Stimulated activated CD4-positive, alpha-beta T cell treated with anti-CD3 and anti-CD28 coated beads, TNF-alpha, amount 100 ng/mL, for 1 hour (primary cell): ENCODE measurements at regions not wholly inside any gene's neighbourhood (a gene's known extent, or its start where the extent isn't known, plus 50 kb on each side); places are given as distances from the start of the nearest gene placed in this dataset.
"Not testable (repeated sequence)": the region's sequence is repeated elsewhere in the genome, so short reads cannot be mapped to it uniquely, and the experiment has no call there.

Experiments
- DNase-seq, 3 donors: peaks; one replicate each; pipeline ENCODE4 v3.0.0-alpha.2; 2020; ENCODE audit warnings: low read depth in 3 of 3, low spot score in 1 of 3

GRCh38 chr7:130789436-130789835 is 55.4 kb upstream of the KLF14 start:
- no peak for DNase-seq

- DNase-seq = no peak
Observed at GRCh38 chr7:130791746-130792145, 57.7 kb upstream of the KLF14 start.

- no peak for DNase-seq
Observed at GRCh38 chr7:130793855-130794618, 60.0 kb upstream of the KLF14 start.

- DNase-seq = no peak
Observed at GRCh38 chr7:130794619-130794922, 60.6 kb upstream of the KLF14 start.

- not testable (repeated sequence) for DNase-seq
Observed at GRCh38 chr7:130796425-130796824, 62.4 kb upstream of the KLF14 start.

- DNase-seq = no peak
Observed at GRCh38 chr7:130803127-130803526, 69.1 kb upstream of the KLF14 start.

GRCh38 chr7:130804220-130804619 is 70.2 kb upstream of the KLF14 start:
- no peak for DNase-seq

GRCh38 chr7:130812819-130813218 is 78.8 kb upstream of the KLF14 start:
- not testable (repeated sequence) for DNase-seq

GRCh38 chr7:130814778-130815335 is 80.8 kb upstream of the KLF14 start:
- no peak for DNase-seq

GRCh38 chr7:130818056-130818455 is 84.0 kb upstream of the KLF14 start:
- no peak for DNase-seq

GRCh38 chr7:130821864-130822263 is 87.9 kb upstream of the KLF14 start:
- DNase-seq = no peak

GRCh38 chr7:130822642-130823041 is 88.6 kb upstream of the KLF14 start:
- no peak for DNase-seq

GRCh38 chr7:130823060-130823459 is 89.1 kb upstream of the KLF14 start:
- DNase-seq = no peak

- no peak for DNase-seq
Observed at GRCh38 chr7:130825819-130826218, 91.8 kb upstream of the KLF14 start.

- no peak for DNase-seq
Observed at GRCh38 chr7:130829415-130829814, 95.4 kb upstream of the KLF14 start.

GRCh38 chr7:130831322-130831721 is 97.3 kb upstream of the KLF14 start:
- no peak for DNase-seq

GRCh38 chr7:130831817-130832481 is 97.9 kb upstream of the KLF14 start:
- DNase-seq = no peak

GRCh38 chr7:130838738-130839137 is 104.7 kb upstream of the KLF14 start:
- DNase-seq = no peak

GRCh38 chr7:130840599-130840998 is 106.6 kb upstream of the KLF14 start:
- DNase-seq = no peak

GRCh38 chr7:130841416-130841815 is 107.4 kb upstream of the KLF14 start:
- DNase-seq = no peak

GRCh38 chr7:130843703-130844102 is 109.7 kb upstream of the KLF14 start:
- DNase-seq = no peak

GRCh38 chr7:130844811-130845580 is 111.0 kb upstream of the KLF14 start:
- DNase-seq = no peak
